Hepatocyte (in vitro differentiated cells): ENCODE measurements at regions not wholly inside any gene's neighbourhood (a gene's known extent, or its start where the extent isn't known, plus 50 kb on each side); places are given as distances from the start of the nearest gene placed in this dataset.

Experiments used
- CTCF ChIP-seq: fragments of 200-600 bp; sonication (generic); IDR thresholded peaks from 2 replicates; pipeline ENCODE4 v1.5.1; 2016; ENCODE audit warnings: antibody characterized with exemption, mild to moderate bottlenecking; ENCODE audit not compliant: poor library complexity
- EZH2 ChIP-seq: fragments of 200-600 bp; sonication (generic); IDR thresholded peaks from 2 replicates; pipeline ENCODE4 v1.6.1; 2016; ENCODE audit warnings: antibody characterized with exemption, mild to moderate bottlenecking, borderline replicate concordance

- TF ChIP-seq CTCF (no peak), EZH2 (no peak)
These were observed 469.7 kb downstream of the CPS1 start for GRCh38 chr2:211026109-211026508.
